ENCODE measurements at regions not wholly inside any gene's neighbourhood (a gene's known extent, or its start where the extent isn't known, plus 50 kb on each side); places are given as distances from the start of the nearest gene placed in this dataset.

DNA sequence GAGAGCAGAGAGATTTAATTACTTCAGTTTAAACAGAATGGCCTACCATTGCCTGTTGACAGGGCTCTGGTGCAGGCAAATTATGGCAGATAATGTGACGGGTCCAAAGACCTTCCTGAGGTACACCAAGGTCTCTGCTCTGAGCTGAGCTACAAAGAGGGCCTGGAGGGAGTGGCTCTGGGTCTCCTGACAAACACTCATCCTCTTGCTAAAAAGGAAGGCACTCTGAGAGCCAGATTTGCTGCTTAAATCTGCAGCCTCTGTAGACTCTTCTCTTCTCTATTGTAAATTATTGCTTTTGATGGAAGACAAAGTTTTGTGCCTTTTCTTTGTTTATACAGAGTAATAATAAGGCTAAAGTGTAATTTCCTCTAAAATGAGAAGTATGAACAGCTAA is 529.5 kb upstream of the FZD8 start:
- TF ChIP-seq CTCF (IDR thresholded peaks at IDR 0.05) (no peak), POLR2A (IDR thresholded peaks at IDR 0.05) (no peak)

All from right lobe of liver (tissue), 4 donors.